Sigmoid colon (tissue), 6 donors: ENCODE measurements at regions not wholly inside any gene's neighbourhood (a gene's known extent, or its start where the extent isn't known, plus 50 kb on each side); places are given as distances from the start of the nearest gene placed in this dataset.

Experiments used
- DNase-seq: peaks from one replicate; pipeline ENCODE4 v3.0.0-alpha.2; 2019
- H3K27ac ChIP-seq, 4 donors: fragments of 200-600 bp; sonication (generic); one replicate each; pipeline ENCODE4 v1.5.1; 2016 to 2019; ENCODE audit warnings: mild to moderate bottlenecking in 1 of 4
- H3K27me3 ChIP-seq, 3 donors: fragments of 200-600 bp; sonication (generic); one replicate each; pipeline ENCODE4 v1.5.1; 2019; ENCODE audit warnings: mild to moderate bottlenecking in 1 of 3
- H3K36me3 ChIP-seq, 4 donors: fragments of 200-600 bp; sonication (generic); one replicate each; pipeline ENCODE4 v1.5.1; 2016 to 2019
- H3K4me1 ChIP-seq, 4 donors: fragments of 200-600 bp; sonication (generic); one replicate each; pipeline ENCODE4 v1.5.1; 2017 to 2019
- H3K4me3 ChIP-seq, 4 donors: fragments of 200-600 bp; sonication (generic); one replicate each; pipeline ENCODE4 v1.5.1; 2017 to 2019; ENCODE audit warnings: mild to moderate bottlenecking in 2 of 4, moderate library complexity in 1 of 4
- H3K9me3 ChIP-seq, 4 donors: fragments of 200-600 bp in 3 of 4; sonication (generic) in 3 of 4; one replicate each; pipeline versions ENCODE4 v1.5.1 to v1.6.1; 2013 to 2019
- CTCF ChIP-seq, 4 experiments: fragments of 450-650 bp in 3 of 4; fragments of 200-600 bp in 1 of 4; IDR thresholded peaks; one replicate each; pipeline ENCODE4 v1.5.1; 2016 to 2019; ENCODE audit warnings: antibody characterized with exemption in 4 of 4, mild to moderate bottlenecking in 3 of 4, moderate library complexity in 2 of 4
- EP300 ChIP-seq, 4 donors: sonication (generic); formaldehyde crosslinking; IDR thresholded peaks; one replicate each; pipeline ENCODE4 v1.6.1; 2017; ENCODE audit warnings: antibody characterized with exemption in 4 of 4
- POLR2A ChIP-seq, 2 donors: fragments of 450-650 bp; IDR thresholded peaks; one replicate each; pipeline ENCODE4 v1.6.1; 2016; ENCODE audit warnings: antibody characterized with exemption in 2 of 2, mild to moderate bottlenecking in 2 of 2, moderate library complexity in 2 of 2
- POLR2AphosphoS5 ChIP-seq, 4 donors: sonication (generic); formaldehyde crosslinking; IDR thresholded peaks; one replicate each; pipeline ENCODE4 v1.6.1; 2017; ENCODE audit warnings: antibody characterized with exemption in 4 of 4
- WGBS, 2 donors: extraction: QIAGEN DNeasy Blood & Tissue Kit; methylation state at CpG; one replicate each; pipeline ENCODE4 v1.1.7; 2013; 5-methylcytosine and 5-hydroxymethylcytosine counted together
- intact Hi-C: fragments of 100-400 bp; cut with DNase I; formaldehyde crosslinking; loops from one replicate; pipeline ENCODE4 v1.15.1; 2023
- donor health status: healthy with polysubstance abuse.
- donor health status: healthy.

GRCh38 chr2:47300609-47301276 lies 68.4 kb upstream of the EPCAM start:
- Histone ChIP-seq H3K4me1 (peaks cover 0 to 34% (median 7%) of the 10 kb centered on the region in 4 donors), H3K27ac (no peak overlapping the region), H3K27me3 (no peaks in the 10 kb centered on the region), H3K9me3 (no peaks in the 10 kb centered on the region), H3K36me3 (no peaks in the 10 kb centered on the region), H3K4me3 (no peak overlapping the region)
- no peak for TF ChIP-seq EP300 (IDR thresholded peaks at IDR 0.05)
- peak in 1 of 4 donors; percentile 34 for TF ChIP-seq POLR2AphosphoS5 (IDR thresholded peaks at IDR 0.05)
- intact Hi-C loops: no loop called here
- WGBS, 2 donors: 60 to 79% methylated on average over 3 of the region's 3 CpGs
- no peak for DNase-seq

- TF ChIP-seq POLR2AphosphoS5 (IDR thresholded peaks at IDR 0.05) (no peak), CTCF (IDR thresholded peaks at IDR 0.05) (no peak), POLR2A (IDR thresholded peaks at IDR 0.05) (no peak), EP300 (IDR thresholded peaks at IDR 0.05) (no peak)
- H3K27me3 ChIP-seq: no peaks in the 10 kb centered on the region
- H3K4me3 ChIP-seq: no peak overlapping the region
- intact Hi-C loops: no loop called here
- 86 to 89% methylated on average over 1 of the region's 1 CpG for WGBS, 2 donors
- peaks cover 0 to 40% (median 10%) of the 10 kb centered on the region in 4 donors for H3K4me1 ChIP-seq
- no peaks in the 10 kb centered on the region for H3K9me3 ChIP-seq
- no peaks in the 10 kb centered on the region for H3K36me3 ChIP-seq
- H3K27ac ChIP-seq: no peak overlapping the region
- DNase-seq: no peak
Observed at GRCh38 chr2:47300081-47300480, 69.0 kb upstream of the EPCAM start.

- TF ChIP-seq CTCF (IDR thresholded peaks at IDR 0.05): no peak
- TF ChIP-seq EP300 (IDR thresholded peaks at IDR 0.05): no peak
- TF ChIP-seq POLR2AphosphoS5 (IDR thresholded peaks at IDR 0.05): no peak
- TF ChIP-seq POLR2A (IDR thresholded peaks at IDR 0.05): no peak
- H3K36me3 ChIP-seq: no peaks in the 10 kb centered on the region
- H3K9me3 ChIP-seq: no peaks in the 10 kb centered on the region
- peaks cover 0 to 45% (median 13%) of the 10 kb centered on the region in 4 donors for H3K4me1 ChIP-seq
- no peak overlapping the region for H3K27ac ChIP-seq
- no peak overlapping the region for H3K4me3 ChIP-seq
- DNase-seq: no peak
- 84 to 88% methylated on average over 9 of the region's 9 CpGs for WGBS, 2 donors
- intact Hi-C loops: no loop called here
- no peaks in the 10 kb centered on the region for H3K27me3 ChIP-seq
Observed at GRCh38 chr2:47299555-47299954, 69.6 kb upstream of the EPCAM start.

- H3K27me3 ChIP-seq: no peaks in the 10 kb centered on the region
- H3K27ac ChIP-seq: no peak overlapping the region
- H3K36me3 ChIP-seq: no peaks in the 10 kb centered on the region
- peaks cover 0 to 43% (median 13%) of the 10 kb centered on the region in 4 donors for H3K4me1 ChIP-seq
- 77 to 86% methylated on average over 3 of the region's 3 CpGs for WGBS, 2 donors
- TF ChIP-seq CTCF (IDR thresholded peaks at IDR 0.05): no peak
- TF ChIP-seq EP300 (IDR thresholded peaks at IDR 0.05): no peak
- no peak for TF ChIP-seq POLR2AphosphoS5 (IDR thresholded peaks at IDR 0.05)
- TF ChIP-seq POLR2A (IDR thresholded peaks at IDR 0.05): no peak
- intact Hi-C loops: no loop called here
- DNase-seq: no peak
- no peaks in the 10 kb centered on the region for H3K9me3 ChIP-seq
- H3K4me3 ChIP-seq: no peak overlapping the region
Observed at GRCh38 chr2:47298771-47299170, 70.3 kb upstream of the EPCAM start.

GRCh38 chr2:47297767-47298425 lies 71.2 kb upstream of the EPCAM start:
- Histone ChIP-seq H3K36me3 (no peaks in the 10 kb centered on the region), H3K27ac (no peak overlapping the region), H3K27me3 (no peaks in the 10 kb centered on the region), H3K9me3 (no peaks in the 10 kb centered on the region), H3K4me3 (no peak overlapping the region), H3K4me1 (peaks cover 0 to 35% (median 9%) of the 10 kb centered on the region in 4 donors)
- no peak for DNase-seq
- TF ChIP-seq POLR2AphosphoS5 (IDR thresholded peaks at IDR 0.05) (no peak), EP300 (IDR thresholded peaks at IDR 0.05) (no peak), POLR2A (IDR thresholded peaks at IDR 0.05) (no peak), CTCF (IDR thresholded peaks at IDR 0.05) (no peak)
- 91 to 93% methylated on average over 7 of the region's 7 CpGs for WGBS, 2 donors
- intact Hi-C loops: no loop called here
